ENCODE measurements at regions not wholly inside any gene's neighbourhood (a gene's known extent, or its start where the extent isn't known, plus 50 kb on each side); places are given as distances from the start of the nearest gene placed in this dataset.

- no peak for TF ChIP-seq CTCF (IDR thresholded peaks at IDR 0.05)
- CTCF ChIA-PET: no interaction called here
- Mint-ChIP-seq H3K9me3 (no peaks in the 10 kb centered on the region), H3K27me3 (peaks cover 17% of the 10 kb centered on the region), H3K36me3 (ENCODE audit: low read depth) (no peaks in the 10 kb centered on the region), H3K4me1 (ENCODE audit: low read depth) (peaks cover 6% of the 10 kb centered on the region), H3K27ac (no peak overlapping the region), H3K4me3 (no peak overlapping the region)
- intact Hi-C loops (cut with micrococcal nuclease): no loop called here
- ATAC-seq (no peak), DNase-seq (no peak)
- POLR2A ChIA-PET: interaction anchor here (1.0 kb wide), 1 partner anchor 198 kb away, joined by 4 read pairs; no protein-coding TSS in a partner anchor
Observed at GRCh38 chr10:113219446-113219845, 269.4 kb downstream of the TCF7L2 start.

- CTCF ChIA-PET: no interaction called here
- POLR2A ChIA-PET: no interaction called here
- Mint-ChIP-seq H3K27ac (no peak overlapping the region), H3K4me3 (no peak overlapping the region), H3K4me1 (ENCODE audit: low read depth) (peaks cover 18% of the 10 kb centered on the region), H3K36me3 (ENCODE audit: low read depth) (no peaks in the 10 kb centered on the region), H3K27me3 (peaks cover 23% of the 10 kb centered on the region), H3K9me3 (no peaks in the 10 kb centered on the region)
- no peak for TF ChIP-seq CTCF (IDR thresholded peaks at IDR 0.05)
- DNase-seq: no peak
- no peak for ATAC-seq
- intact Hi-C loops (cut with micrococcal nuclease): loop anchor here (10.0 kb wide), 1 partner anchor 163 kb away; no protein-coding TSS in a partner anchor
Observed at GRCh38 chr10:113221756-113222168, 271.7 kb downstream of the TCF7L2 start.

- no peak for TF ChIP-seq CTCF (IDR thresholded peaks at IDR 0.05)
- POLR2A ChIA-PET: no interaction called here
- Mint-ChIP-seq H3K4me1 (ENCODE audit: low read depth) (peaks cover 21% of the 10 kb centered on the region), H3K9me3 (no peaks in the 10 kb centered on the region), H3K27ac (no peak overlapping the region), H3K36me3 (ENCODE audit: low read depth) (no peaks in the 10 kb centered on the region), H3K27me3 (peaks cover 23% of the 10 kb centered on the region), H3K4me3 (no peak overlapping the region)
- intact Hi-C loops (cut with micrococcal nuclease): loop anchor here (10.0 kb wide), 1 partner anchor 163 kb away; no protein-coding TSS in a partner anchor
- ATAC-seq (no peak), DNase-seq (no peak)
- CTCF ChIA-PET: no interaction called here
Observed at GRCh38 chr10:113222207-113222606, 272.2 kb downstream of the TCF7L2 start.

GRCh38 chr10:113225364-113225763, 275.3 kb downstream of the TCF7L2 start:
- Mint-ChIP-seq H3K36me3 (ENCODE audit: low read depth) (no peaks in the 10 kb centered on the region), H3K27me3 (peaks cover 32% of the 10 kb centered on the region), H3K4me1 (ENCODE audit: low read depth) (peaks cover 26% of the 10 kb centered on the region), H3K4me3 (no peak overlapping the region), H3K9me3 (no peaks in the 10 kb centered on the region), H3K27ac (no peak overlapping the region)
- ATAC-seq (no peak), DNase-seq (no peak)
- CTCF ChIA-PET: no interaction called here
- TF ChIP-seq CTCF (IDR thresholded peaks at IDR 0.05): no peak
- POLR2A ChIA-PET: no interaction called here
- intact Hi-C loops (cut with micrococcal nuclease): loop anchor here (10.0 kb wide), 1 partner anchor 159 kb away; no protein-coding TSS in a partner anchor

- Mint-ChIP-seq H3K36me3 (ENCODE audit: low read depth) (no peaks in the 10 kb centered on the region), H3K4me1 (ENCODE audit: low read depth) (peaks cover 26% of the 10 kb centered on the region), H3K9me3 (no peaks in the 10 kb centered on the region), H3K27me3 (peaks cover 32% of the 10 kb centered on the region), H3K27ac (no peak overlapping the region), H3K4me3 (no peak overlapping the region)
- CTCF ChIA-PET: no interaction called here
- ATAC-seq (no peak), DNase-seq (no peak)
- intact Hi-C loops (cut with micrococcal nuclease): loop anchor here (10.0 kb wide), 1 partner anchor 159 kb away; no protein-coding TSS in a partner anchor
- POLR2A ChIA-PET: no interaction called here
- no peak for TF ChIP-seq CTCF (IDR thresholded peaks at IDR 0.05)
Observed at GRCh38 chr10:113225903-113226302, 275.9 kb downstream of the TCF7L2 start.

All from activated CD8-positive, alpha-beta T cell treated with anti-CD3 and anti-CD28 coated beads for 36 hours (primary cell).